GM18867 (cell line): ENCODE measurements at regions not wholly inside any gene's neighbourhood (a gene's known extent, or its start where the extent isn't known, plus 50 kb on each side); places are given as distances from the start of the nearest gene placed in this dataset.
"Not testable (repeated sequence)": the region's sequence is repeated elsewhere in the genome, so short reads cannot be mapped to it uniquely, and the experiment has no call there.

Experiments used
- ATAC-seq: cut with Tn5 transposase; IDR thresholded peaks from one replicate; pipeline ENCODE4 v1.9.1; 2021; ENCODE audit warnings: mild to moderate bottlenecking, moderate library complexity; ENCODE audit not compliant: unreplicated experiment

- no peak for ATAC-seq
Measured at GRCh38 chr6:155829646-155830045, 374.0 kb upstream of the NOX3 start.

DNA sequence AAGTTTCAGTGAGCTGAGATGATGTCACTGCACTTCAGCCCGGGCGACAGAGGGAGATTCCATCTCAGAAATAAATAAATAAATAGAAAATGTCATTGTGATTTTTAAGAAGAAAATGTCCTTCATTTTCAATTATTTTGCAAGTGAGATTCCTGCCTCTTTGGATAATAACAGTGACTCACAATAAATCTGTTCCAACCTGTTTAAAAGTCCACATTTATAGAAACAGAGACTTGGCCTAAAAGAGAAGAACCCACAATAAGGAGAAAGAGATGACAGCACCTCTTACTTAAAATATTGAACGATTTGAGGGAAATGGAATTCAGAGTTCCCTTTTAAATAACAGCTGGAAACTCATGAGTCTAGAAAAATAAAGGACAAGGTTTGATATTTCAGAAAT, 373.4 kb upstream of the NOX3 start:
- ATAC-seq = no peak

DNA sequence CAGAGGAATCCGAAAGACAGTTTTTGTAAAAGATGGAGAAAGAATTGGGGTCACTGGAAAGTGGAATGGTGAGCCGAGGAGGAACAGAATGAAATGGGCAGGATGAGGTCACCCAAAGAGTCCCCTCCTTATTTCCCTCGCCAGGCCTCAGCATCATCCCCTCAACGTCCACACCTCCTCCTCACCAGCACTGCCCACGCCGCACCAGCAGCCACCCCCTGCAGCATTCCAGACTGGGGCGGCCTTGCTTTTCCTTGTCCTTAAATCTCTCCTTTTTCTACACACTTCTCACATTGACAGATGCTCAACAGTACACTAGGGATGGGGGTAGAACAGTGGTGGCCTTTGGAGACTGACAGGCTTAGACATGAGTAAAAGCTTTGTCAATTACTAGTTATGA, 363.1 kb upstream of the NOX3 start:
- ATAC-seq = no peak

DNA sequence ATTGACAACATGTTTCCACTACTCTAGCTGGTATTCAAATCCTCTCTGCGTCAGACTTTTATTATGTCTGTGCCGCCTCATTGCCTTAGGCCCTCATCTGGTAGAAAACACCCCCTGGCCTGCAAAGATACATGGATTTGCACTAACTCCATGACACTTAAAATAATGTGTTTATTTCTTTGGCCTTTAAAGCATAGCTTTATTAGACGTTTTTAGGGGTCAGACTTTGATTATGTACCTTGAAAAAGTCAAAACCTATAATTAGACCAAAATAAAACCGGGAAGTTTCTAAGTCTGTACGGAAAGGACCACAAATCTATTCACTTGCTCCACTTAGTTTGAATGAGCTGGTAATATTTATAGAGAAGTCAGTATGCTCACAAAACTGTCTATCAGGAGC, 357.9 kb upstream of the NOX3 start:
- no peak for ATAC-seq

DNA sequence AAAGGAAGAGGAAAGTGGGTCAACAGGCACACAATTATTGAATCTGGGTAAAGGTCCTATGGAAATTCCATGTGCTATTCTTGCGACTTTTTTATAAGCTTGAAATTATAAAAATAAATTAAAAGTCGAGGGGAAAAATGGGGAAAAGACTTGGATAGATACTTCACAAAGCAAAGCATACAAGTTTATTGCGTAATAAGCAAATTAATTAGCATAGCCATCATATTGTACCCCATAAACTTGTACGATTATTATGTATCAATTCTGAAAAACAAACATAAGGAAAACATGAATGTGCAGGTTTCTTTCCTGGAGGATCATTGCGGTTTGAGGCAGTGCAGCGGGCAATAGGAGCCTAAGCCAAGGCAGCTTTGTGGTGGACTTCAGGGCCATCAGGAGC, 351.6 kb upstream of the NOX3 start:
- no peak for ATAC-seq

DNA sequence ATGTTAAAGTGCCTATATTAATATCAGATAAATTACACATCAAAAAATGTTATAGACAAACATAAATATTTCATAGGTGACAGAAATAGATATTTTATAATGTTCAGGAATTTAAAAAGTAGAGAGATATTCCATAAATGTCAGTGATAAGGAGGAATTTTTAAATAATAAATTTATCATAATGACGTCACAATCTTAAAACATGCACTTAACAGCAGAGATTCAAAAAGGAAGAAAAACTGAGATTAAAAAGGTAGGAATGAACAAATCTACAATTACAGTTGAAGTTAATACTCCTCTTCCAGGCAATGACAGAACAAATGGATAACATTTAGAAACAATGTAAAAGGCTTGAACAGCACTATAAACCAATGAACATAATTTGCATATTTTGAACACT, 345.4 kb upstream of the NOX3 start:
- ATAC-seq = no peak

GRCh38 chr6:155798876-155799275, 343.2 kb upstream of the NOX3 start:
- ATAC-seq = not testable (repeated sequence)

DNA sequence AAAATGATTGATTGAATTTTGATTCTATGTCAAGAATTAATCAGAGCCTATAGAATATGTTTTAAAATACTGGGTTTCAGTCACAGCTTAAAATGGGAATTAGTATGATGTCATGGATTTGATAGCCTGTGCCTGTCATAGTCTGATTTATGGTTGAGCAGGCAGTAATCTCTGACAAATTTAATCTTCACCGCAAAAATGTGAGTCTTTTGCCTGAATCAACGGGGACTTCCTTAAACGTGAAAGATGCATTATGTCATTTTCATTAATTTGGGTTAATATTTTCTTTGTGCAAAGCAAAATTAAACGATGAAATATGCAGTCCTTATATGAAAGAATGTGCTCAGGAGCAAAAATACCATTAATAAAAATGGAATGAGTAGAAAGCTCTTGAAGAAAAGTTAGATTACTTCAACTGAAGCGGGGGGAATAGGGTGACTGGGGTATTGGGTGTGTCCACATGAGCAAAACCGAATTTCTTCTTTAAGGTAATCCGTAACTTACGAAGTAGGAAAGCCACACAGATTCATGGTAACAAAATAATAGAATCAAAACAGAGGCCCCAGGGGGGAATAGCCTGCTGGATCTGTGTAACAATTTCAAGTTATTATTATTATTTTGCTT, 339.6 kb upstream of the NOX3 start:
- no peak for ATAC-seq

GRCh38 chr6:155791891-155792290, 336.3 kb upstream of the NOX3 start:
- ATAC-seq = no peak

DNA sequence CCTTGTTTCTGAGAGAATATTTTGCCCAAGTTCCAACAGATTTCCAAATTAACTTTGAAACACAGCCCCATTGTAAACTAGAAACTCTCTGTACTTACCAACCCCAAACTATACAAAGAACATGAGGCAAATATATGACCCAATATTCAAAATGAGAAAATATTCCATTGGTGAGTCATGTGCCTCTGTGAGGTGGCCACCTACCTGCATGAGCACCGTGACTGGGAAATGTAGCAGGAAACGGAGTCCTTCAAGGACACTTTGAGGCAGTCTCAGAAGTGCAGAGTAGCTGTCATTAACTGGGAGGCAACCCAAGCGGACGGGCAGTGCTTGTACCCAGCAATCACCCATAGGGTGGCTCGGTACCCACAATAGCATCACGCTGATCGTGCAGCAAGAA, 335.5 kb upstream of the NOX3 start:
- ATAC-seq = no peak

DNA sequence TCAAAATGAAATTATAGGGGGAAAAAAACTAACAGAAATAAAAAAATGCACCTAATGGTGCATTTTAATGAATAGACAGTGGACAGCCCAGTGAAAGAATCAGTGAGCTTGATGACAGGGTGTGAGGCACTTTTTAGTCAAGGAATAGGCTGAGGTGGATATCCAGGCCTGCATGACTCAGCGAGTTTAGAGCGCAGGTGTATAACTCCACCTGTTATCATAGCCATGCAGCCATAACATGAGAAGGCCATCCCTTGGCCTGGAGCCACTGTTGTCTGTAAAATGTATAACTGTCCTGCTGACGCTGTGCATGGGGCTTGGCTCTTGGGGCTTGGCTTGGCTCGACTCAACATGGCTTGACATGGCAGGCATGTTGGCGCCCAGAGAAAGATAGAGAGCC, 331.5 kb upstream of the NOX3 start:
- ATAC-seq = no peak

GRCh38 chr6:155786528-155786927, 330.9 kb upstream of the NOX3 start:
- no peak for ATAC-seq

DNA sequence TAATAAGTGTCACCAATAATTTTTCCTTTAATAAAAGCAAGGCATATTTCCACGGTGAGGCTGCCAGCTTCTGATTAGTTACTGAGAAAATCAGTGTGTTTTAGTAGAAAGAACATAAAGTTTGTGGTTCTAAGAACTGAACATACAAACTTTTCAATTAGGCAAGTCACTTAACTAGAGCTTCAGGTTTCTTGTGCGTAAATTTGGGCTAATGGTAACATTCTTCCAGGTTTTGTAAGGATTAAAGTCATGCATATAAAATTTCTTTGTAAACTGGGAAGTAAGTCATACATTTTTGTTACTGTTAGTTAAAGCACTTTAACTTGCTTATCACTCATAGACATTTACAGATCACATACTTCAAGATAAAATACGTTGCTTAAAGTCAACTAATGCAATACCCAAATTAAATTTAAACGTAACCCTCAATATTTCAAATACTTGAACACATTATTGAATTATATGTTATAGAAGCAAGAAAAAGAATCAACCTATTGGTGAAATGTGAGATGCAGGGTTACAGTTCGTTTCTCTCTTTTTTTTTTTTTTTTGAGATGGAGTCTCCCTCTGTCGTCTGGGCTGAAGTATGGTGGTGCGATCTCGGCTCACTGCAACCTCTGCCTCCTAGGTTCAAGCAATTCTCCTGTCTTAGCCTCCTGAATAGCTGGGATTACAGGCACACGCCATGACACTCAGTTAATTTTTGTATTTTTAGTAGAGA, 327.3 kb upstream of the NOX3 start:
- ATAC-seq = no peak

DNA sequence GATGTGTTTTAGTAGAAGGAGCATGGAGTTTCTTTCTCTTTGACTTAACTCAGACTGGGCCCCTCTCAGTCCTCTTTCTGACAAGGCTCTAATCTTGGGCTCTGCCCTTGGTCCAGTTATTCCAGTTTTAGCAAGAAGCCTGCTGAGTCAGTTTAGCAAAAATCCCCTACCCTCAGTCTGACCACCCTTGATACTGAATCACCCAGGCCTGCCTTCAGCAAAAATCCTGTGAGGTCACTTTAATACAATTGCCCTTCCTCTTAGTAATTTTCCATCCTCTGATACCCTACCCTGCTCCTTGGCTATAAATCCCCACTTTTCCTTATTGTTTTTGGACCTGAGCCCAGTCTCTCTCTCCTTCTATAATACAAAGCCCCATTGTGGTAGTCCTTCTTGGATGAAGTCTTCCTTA, 326.7 kb upstream of the NOX3 start:
- ATAC-seq = no peak

DNA sequence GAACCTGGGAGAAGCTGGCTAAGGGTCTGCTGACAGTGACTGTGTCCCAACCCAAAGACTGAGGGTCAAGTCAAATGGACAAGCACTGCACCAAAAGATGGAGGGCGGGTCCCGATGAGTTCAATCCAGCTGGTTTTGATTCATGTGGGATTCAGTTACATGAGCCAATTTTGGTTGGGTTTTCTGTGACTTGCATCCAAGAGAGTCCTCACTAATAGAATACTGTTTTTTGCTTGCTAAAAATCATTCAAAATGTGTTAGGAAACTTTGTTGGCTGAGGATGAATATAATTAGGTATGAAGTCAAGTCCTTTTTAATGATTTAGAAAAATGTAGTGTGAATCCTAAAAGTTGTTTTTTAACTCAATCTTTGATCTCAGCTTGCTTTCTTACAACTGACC, 323.8 kb upstream of the NOX3 start:
- no peak for ATAC-seq

DNA sequence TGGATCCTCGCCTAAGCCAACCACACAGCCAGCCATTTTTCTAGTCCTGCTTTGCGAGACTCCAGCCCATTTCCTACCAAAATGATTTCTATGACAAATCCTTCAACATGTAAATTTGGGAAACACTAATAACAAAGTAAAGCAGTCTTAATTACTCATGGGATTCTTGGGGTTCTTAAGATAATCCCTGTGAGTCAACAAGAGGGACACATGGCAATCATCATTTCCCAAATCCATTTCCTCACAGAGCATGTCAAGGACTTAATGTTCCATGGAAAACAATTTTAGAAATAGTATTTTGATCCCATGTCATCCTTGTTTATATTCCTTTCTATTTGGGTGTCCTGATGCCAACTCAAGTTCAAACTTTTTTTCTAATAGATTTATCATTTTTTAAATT, 322.7 kb upstream of the NOX3 start:
- no peak for ATAC-seq

- no peak for ATAC-seq
Measured at GRCh38 chr6:155771822-155772221, 316.2 kb upstream of the NOX3 start.

DNA sequence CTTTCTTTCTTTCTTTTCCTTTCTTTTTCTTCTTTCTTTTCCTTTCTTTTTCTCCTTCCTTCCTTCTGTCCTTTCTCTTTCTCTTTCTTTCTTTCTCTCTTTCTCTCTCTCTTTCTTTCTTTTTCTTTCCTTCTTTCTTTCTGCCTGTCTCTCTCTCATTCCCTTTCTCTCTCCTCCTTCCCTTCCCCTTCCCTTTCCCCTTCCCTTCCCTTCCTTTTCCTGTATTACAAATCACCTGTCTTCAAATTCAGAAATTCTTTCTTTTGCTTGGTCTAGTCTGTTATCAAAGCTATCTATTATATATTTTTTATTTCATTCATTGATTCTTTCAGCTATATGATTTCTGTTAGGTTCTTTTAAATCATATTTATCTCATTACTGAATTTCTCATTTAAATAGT, 315.2 kb upstream of the NOX3 start:
- ATAC-seq = no peak

- no peak for ATAC-seq
Measured at GRCh38 chr6:155770313-155770712, 314.7 kb upstream of the NOX3 start.

DNA sequence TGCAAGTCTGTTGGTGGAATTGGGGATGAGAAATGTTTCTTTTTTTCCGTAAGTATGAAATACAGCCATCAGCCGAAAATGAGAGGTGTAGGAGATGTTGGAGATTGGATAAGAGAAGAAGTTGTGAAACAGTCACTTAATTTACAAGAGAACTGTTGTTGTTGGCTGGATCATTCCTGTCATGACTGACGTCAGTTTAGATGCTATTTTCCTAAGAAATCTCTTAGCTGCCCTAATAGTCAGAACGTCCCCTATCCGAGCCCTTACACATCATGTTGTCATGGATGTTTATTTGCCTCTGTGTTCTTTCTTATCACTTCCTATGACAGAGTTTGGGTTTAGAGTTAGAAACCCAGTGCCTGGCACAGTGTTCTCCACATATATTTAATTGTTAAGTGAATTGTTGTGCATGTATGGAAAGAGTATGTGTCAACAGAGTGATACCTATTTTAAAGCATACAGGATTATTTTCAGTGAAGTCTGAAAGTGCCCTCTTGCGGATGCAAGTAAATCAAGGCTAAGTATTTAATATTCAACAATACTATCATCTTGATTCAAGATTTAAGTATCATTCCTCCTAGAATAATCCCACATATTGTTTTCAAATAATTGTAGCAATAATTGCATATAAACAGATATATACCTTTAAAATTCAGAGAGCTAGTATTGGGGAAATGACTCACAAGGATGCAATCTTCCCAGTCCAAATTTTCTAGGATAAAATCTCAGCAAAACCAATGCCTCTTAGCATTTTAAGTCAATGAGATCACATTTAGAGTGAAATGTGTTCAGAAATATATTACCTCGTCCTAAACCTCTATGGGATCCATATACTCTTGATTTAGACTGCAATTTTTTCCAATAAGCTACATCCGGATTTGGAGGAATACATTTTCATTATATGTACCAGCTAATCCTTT, 309.9 kb upstream of the NOX3 start:
- ATAC-seq = no peak

GRCh38 chr6:155762649-155763048, 307.0 kb upstream of the NOX3 start:
- ATAC-seq = no peak

- no peak for ATAC-seq
Measured at GRCh38 chr6:155755452-155755851, 299.8 kb upstream of the NOX3 start.
